DOHH2 (cell line): ENCODE measurements at regions not wholly inside any gene's neighbourhood (a gene's known extent, or its start where the extent isn't known, plus 50 kb on each side); places are given as distances from the start of the nearest gene placed in this dataset.

ENCODE experiments used
- CTCF ChIP-seq: fragments of 200-600 bp; sonication (generic); IDR thresholded peaks from one replicate; pipeline ENCODE4 v1.5.1; 2014; ENCODE audit warnings: antibody characterized with exemption, mild to moderate bottlenecking, low read depth, low read length; ENCODE audit not compliant: poor library complexity, severe bottlenecking
- EZH2phosphoT487 ChIP-seq: fragments of 200-600 bp; sonication (generic); IDR thresholded peaks from 2 replicates; pipeline ENCODE4 v1.6.1; 2017; ENCODE audit warnings: borderline replicate concordance, mild to moderate bottlenecking, antibody characterized with exemption, low read length, moderate library complexity, mixed read lengths

GRCh38 chr1:34476371-34476770 lies 278.5 kb upstream of the GJB5 start:
- TF ChIP-seq CTCF (no peak), EZH2phosphoT487 (no peak)
